Smooth muscle cell (in vitro differentiated cells): ENCODE measurements at regions not wholly inside any gene's neighbourhood (a gene's known extent, or its start where the extent isn't known, plus 50 kb on each side); places are given as distances from the start of the nearest gene placed in this dataset.

ENCODE experiments used
- DNase-seq: peaks from one replicate; lab custom pipeline; 2025; ENCODE audit not compliant: unreplicated experiment; lab: John Stamatoyannopoulos, UW
- H2AFZ ChIP-seq: fragments of 200-600 bp; sonication (generic); 2 replicates; pipeline ENCODE4 v1.6.0; 2016; ENCODE audit warnings: antibody characterized with exemption, low read depth, mild to moderate bottlenecking
- H3F3A ChIP-seq: fragments of 200-600 bp; sonication (generic); 2 replicates; pipeline ENCODE4 v1.6.0; 2017; ENCODE audit warnings: antibody characterized with exemption, low read depth
- H3K27ac ChIP-seq: fragments of 200-600 bp; sonication (generic); 2 replicates; pipeline ENCODE4 v1.5.1; 2016; ENCODE audit warnings: low read depth, mild to moderate bottlenecking
- H3K27me3 ChIP-seq: fragments of 200-600 bp; sonication (generic); 2 replicates; pipeline ENCODE4 v1.6.1; 2016; ENCODE audit warnings: low read depth, mild to moderate bottlenecking
- H3K36me3 ChIP-seq: fragments of 200-600 bp; sonication (generic); 2 replicates; pipeline ENCODE4 v1.5.1; 2016; ENCODE audit warnings: low read depth
- H3K4me1 ChIP-seq: fragments of 200-600 bp; sonication (generic); 2 replicates; pipeline ENCODE4 v1.5.1; 2016; ENCODE audit warnings: low read depth
- H3K4me2 ChIP-seq: fragments of 200-600 bp; sonication (generic); 2 replicates; pipeline ENCODE4 v1.6.0; 2016; ENCODE audit warnings: mild to moderate bottlenecking
- H3K4me3 ChIP-seq: fragments of 200-600 bp; sonication (generic); 2 replicates; pipeline ENCODE4 v1.5.1; 2016; ENCODE audit warnings: mild to moderate bottlenecking
- H3K79me2 ChIP-seq: fragments of 200-600 bp; sonication (generic); 2 replicates; pipeline ENCODE4 v1.6.0; 2016; ENCODE audit warnings: low read depth, mild to moderate bottlenecking
- H3K9ac ChIP-seq: fragments of 200-600 bp; sonication (generic); 2 replicates; pipeline ENCODE4 v1.6.0; 2016; ENCODE audit warnings: low read depth
- H3K9me3 ChIP-seq: fragments of 200-600 bp; sonication (generic); replicated peaks from 2 replicates; pipeline ENCODE4 v1.5.1; 2016; ENCODE audit warnings: low read depth
- H4K20me1 ChIP-seq: fragments of 200-600 bp; sonication (generic); 2 replicates; pipeline ENCODE4 v1.6.0; 2016; ENCODE audit warnings: low read depth
- CTCF ChIP-seq: fragments of 200-600 bp; sonication (generic); IDR thresholded peaks from 2 replicates; pipeline ENCODE4 v1.5.1; 2017; ENCODE audit warnings: borderline replicate concordance, mild to moderate bottlenecking, antibody characterized with exemption; ENCODE audit not compliant: insufficient read depth, poor library complexity, severe bottlenecking
- WGBS: methylation state at CpG from one replicate; pipeline ENCODE4 v1.1.7; 2016; ENCODE audit warnings: low lambda C conversion rate; 5-methylcytosine and 5-hydroxymethylcytosine counted together

DNA sequence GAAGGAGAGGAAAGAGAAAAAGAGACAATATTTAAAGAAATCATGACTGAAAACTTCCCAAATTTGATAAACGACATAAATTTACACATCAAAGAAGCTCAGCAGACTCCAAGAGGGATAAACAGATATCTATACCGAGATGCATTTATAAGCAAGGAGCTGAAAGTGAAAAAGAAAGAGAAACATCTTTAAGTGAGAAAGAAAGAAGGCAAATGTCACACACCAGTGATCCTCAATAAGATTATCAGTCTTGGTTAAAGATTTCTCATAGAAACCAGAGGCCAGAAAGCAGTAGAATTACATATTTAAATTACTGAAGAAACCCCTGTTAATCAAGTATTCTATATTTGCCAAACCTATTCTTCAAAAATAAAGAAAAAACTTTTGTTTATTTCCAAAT is 424.2 kb downstream of the SLC16A7 start:
- no peaks in the 10 kb centered on the region for H3K79me2 ChIP-seq
- H3K4me3 ChIP-seq: no peak overlapping the region
- no peaks in the 10 kb centered on the region for H3F3A ChIP-seq
- DNase-seq: no peak
- H3K4me2 ChIP-seq: no peak overlapping the region
- no peaks in the 10 kb centered on the region for H3K27me3 ChIP-seq
- H3K9me3 ChIP-seq: no peaks in the 10 kb centered on the region
- no peaks in the 10 kb centered on the region for H3K36me3 ChIP-seq
- no peak for TF ChIP-seq CTCF
- no peak overlapping the region for H2AFZ ChIP-seq
- no peak overlapping the region for H3K9ac ChIP-seq
- H4K20me1 ChIP-seq: no peaks in the 10 kb centered on the region
- no peak overlapping the region for H3K27ac ChIP-seq
- no peaks in the 10 kb centered on the region for H3K4me1 ChIP-seq
- WGBS: 79% methylated on average over 2 of the region's 2 CpGs

GRCh38 chr12:60021235-60021634 is 425.4 kb downstream of the SLC16A7 start:
- TF ChIP-seq CTCF: no peak
- Histone ChIP-seq H3K79me2 (no peaks in the 10 kb centered on the region), H3F3A (no peaks in the 10 kb centered on the region), H4K20me1 (no peaks in the 10 kb centered on the region), H3K27me3 (no peaks in the 10 kb centered on the region), H3K9me3 (no peaks in the 10 kb centered on the region), H3K9ac (no peak overlapping the region), H3K4me2 (no peak overlapping the region), H3K4me1 (no peaks in the 10 kb centered on the region), H3K36me3 (no peaks in the 10 kb centered on the region), H3K27ac (no peak overlapping the region), H2AFZ (no peak overlapping the region), H3K4me3 (no peak overlapping the region)
- WGBS: 89% methylated on average over 3 of the region's 3 CpGs
- no peak for DNase-seq

DNA sequence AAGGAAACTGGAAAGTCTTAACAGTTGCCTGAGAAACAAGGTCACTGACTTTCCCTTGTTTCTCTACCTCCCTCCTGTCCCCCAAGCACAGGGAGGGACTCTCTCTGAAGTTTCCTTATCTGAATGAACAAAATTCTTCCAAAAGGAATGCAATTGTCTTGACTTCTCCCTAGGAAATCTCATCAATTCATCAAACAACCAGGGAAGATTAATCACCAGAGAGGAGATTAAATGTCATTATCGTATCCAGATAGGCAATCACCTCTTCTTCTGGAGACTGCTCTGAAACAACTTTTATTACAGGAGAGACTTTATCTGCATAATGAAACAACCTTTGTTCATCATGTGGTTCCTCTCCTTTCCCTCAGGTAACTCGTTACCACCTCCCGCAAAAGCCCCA is 431.4 kb downstream of the SLC16A7 start:
- Histone ChIP-seq H2AFZ (no peak overlapping the region), H3K79me2 (no peaks in the 10 kb centered on the region), H3K36me3 (no peaks in the 10 kb centered on the region), H3K27ac (no peak overlapping the region), H4K20me1 (no peaks in the 10 kb centered on the region), H3K27me3 (no peaks in the 10 kb centered on the region), H3K4me3 (no peak overlapping the region), H3K4me2 (no peak overlapping the region), H3F3A (no peaks in the 10 kb centered on the region), H3K9ac (no peak overlapping the region), H3K4me1 (no peaks in the 10 kb centered on the region), H3K9me3 (no peaks in the 10 kb centered on the region)
- WGBS: 75% methylated on average over 3 of the region's 3 CpGs
- no peak for DNase-seq
- no peak for TF ChIP-seq CTCF

GRCh38 chr12:60034147-60034546 is 438.3 kb downstream of the SLC16A7 start:
- no peaks in the 10 kb centered on the region for H3K9me3 ChIP-seq
- DNase-seq: no peak
- H3K4me2 ChIP-seq: no peak overlapping the region
- no peak overlapping the region for H3K27ac ChIP-seq
- H3F3A ChIP-seq: no peaks in the 10 kb centered on the region
- no peak for TF ChIP-seq CTCF
- H3K9ac ChIP-seq: no peak overlapping the region
- no peaks in the 10 kb centered on the region for H3K79me2 ChIP-seq
- H3K27me3 ChIP-seq: no peaks in the 10 kb centered on the region
- H2AFZ ChIP-seq: no peak overlapping the region
- no peaks in the 10 kb centered on the region for H4K20me1 ChIP-seq
- no peaks in the 10 kb centered on the region for H3K4me1 ChIP-seq
- H3K4me3 ChIP-seq: no peak overlapping the region
- 68% methylated on average over 1 of the region's 1 CpG for WGBS
- no peaks in the 10 kb centered on the region for H3K36me3 ChIP-seq
